ENCODE measurements at regions not wholly inside any gene's neighbourhood (a gene's known extent, or its start where the extent isn't known, plus 50 kb on each side); places are given as distances from the start of the nearest gene placed in this dataset.

DNA sequence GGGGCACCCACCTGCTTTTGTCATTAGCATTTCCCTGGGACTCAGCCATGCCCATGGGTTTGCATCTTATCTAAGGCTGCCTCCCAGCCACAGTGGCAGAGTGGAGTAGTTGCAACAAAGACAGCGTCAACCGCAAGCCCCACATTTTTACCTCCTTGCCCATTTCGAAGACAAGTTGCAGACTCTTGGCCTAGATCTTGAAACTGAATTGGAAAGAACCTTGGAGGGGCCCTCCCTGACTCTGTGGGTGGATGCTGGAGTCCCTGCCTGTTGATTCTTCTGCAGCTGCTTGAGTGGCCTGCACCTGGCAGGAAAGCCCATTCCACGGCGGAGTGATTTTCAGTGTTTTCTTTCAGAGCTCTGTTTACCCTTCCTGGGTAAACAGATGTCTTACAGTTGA lies 309.0 kb downstream of the VRK1 start:
- H3K36me3 Mint-ChIP-seq (ENCODE audit: low read depth, unreplicated experiment) = peaks cover 2% of the 10 kb centered on the region
- TF ChIP-seq, protein P1, sequence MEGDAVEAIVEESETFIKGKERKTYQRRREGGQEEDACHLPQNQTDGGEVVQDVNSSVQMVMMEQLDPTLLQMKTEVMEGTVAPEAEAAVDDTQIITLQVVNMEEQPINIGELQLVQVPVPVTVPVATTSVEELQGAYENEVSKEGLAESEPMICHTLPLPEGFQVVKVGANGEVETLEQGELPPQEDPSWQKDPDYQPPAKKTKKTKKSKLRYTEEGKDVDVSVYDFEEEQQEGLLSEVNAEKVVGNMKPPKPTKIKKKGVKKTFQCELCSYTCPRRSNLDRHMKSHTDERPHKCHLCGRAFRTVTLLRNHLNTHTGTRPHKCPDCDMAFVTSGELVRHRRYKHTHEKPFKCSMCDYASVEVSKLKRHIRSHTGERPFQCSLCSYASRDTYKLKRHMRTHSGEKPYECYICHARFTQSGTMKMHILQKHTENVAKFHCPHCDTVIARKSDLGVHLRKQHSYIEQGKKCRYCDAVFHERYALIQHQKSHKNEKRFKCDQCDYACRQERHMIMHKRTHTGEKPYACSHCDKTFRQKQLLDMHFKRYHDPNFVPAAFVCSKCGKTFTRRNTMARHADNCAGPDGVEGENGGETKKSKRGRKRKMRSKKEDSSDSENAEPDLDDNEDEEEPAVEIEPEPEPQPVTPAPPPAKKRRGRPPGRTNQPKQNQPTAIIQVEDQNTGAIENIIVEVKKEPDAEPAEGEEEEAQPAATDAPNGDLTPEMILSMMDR (IDR thresholded peaks at IDR 0.05; ENCODE audit: insufficient read depth, low read depth, low read length) = no peak
- TF ChIP-seq EZH2 (IDR thresholded peaks at IDR 0.05; ENCODE audit: insufficient read depth, low read length) = no peak

GRCh38 chr14:97106609-97107008 lies 309.4 kb downstream of the VRK1 start:
- Mint-ChIP-seq H3K4me3 (ENCODE audit: unreplicated experiment) (no peak overlapping the region), H3K9me3 (ENCODE audit: unreplicated experiment) (peaks cover 5% of the 10 kb centered on the region), H3K4me1 (ENCODE audit: low read depth, unreplicated experiment) (no peaks in the 10 kb centered on the region), H3K27me3 (ENCODE audit: low read depth, unreplicated experiment) (peaks cover 6% of the 10 kb centered on the region), H3K27ac (ENCODE audit: unreplicated experiment) (no peak overlapping the region), H3K36me3 (ENCODE audit: low read depth, unreplicated experiment) (peaks cover 2% of the 10 kb centered on the region)
- Histone ChIP-seq H3K4me3 (ENCODE audit: insufficient read depth, low read depth, low read length) (no peak overlapping the region), H3K9me3 (ENCODE audit: insufficient read depth, low read depth, low read length) (peaks cover 4% of the 10 kb centered on the region), H3K36me3 (ENCODE audit: insufficient read depth, low read length) (no peaks in the 10 kb centered on the region), H2AFZ (ENCODE audit: low read depth, low read length) (no peak overlapping the region), H3K4me1 (ENCODE audit: insufficient read depth, low read length) (no peaks in the 10 kb centered on the region), H3K27me3 (ENCODE audit: insufficient read depth, low read length) (no peaks in the 10 kb centered on the region), H3K79me2 (ENCODE audit: insufficient read depth, low read length) (no peaks in the 10 kb centered on the region), H3K9ac (ENCODE audit: low read length) (no peak overlapping the region), H3K27ac (ENCODE audit: low read depth, low read length) (no peak overlapping the region), H3K4me2 (ENCODE audit: low read length) (no peak overlapping the region), H4K20me1 (ENCODE audit: insufficient read depth, low read length) (no peaks in the 10 kb centered on the region)
- TF ChIP-seq, protein P1 (IDR thresholded peaks at IDR 0.05; ENCODE audit: insufficient read depth, low read depth, low read length) = no peak
- TF ChIP-seq EZH2 (IDR thresholded peaks at IDR 0.05; ENCODE audit: insufficient read depth, low read length) = no peak
- FAIRE-seq (no peak), DNase-seq (ENCODE audit: low read depth) (no peak)

More for the DNA sequence above, 309.0 kb downstream of the VRK1 start:
- Histone ChIP-seq H3K79me2 (ENCODE audit: insufficient read depth, low read length) (no peaks in the 10 kb centered on the region), H3K27ac (ENCODE audit: low read depth, low read length) (no peak overlapping the region), H3K4me3 (ENCODE audit: insufficient read depth, low read depth, low read length) (no peak overlapping the region), H3K27me3 (ENCODE audit: insufficient read depth, low read length) (no peaks in the 10 kb centered on the region), H4K20me1 (ENCODE audit: insufficient read depth, low read length) (no peaks in the 10 kb centered on the region), H3K36me3 (ENCODE audit: insufficient read depth, low read length) (no peaks in the 10 kb centered on the region), H2AFZ (ENCODE audit: low read depth, low read length) (no peak overlapping the region), H3K9ac (ENCODE audit: low read length) (no peak overlapping the region), H3K9me3 (ENCODE audit: insufficient read depth, low read depth, low read length) (peaks cover 4% of the 10 kb centered on the region), H3K4me2 (ENCODE audit: low read length) (no peak overlapping the region), H3K4me1 (ENCODE audit: insufficient read depth, low read length) (no peaks in the 10 kb centered on the region)
- no peak for FAIRE-seq
- no peaks in the 10 kb centered on the region for H3K4me1 Mint-ChIP-seq (ENCODE audit: low read depth, unreplicated experiment)
- H3K27me3 Mint-ChIP-seq (ENCODE audit: low read depth, unreplicated experiment) = peaks cover 6% of the 10 kb centered on the region
- H3K27ac Mint-ChIP-seq (ENCODE audit: unreplicated experiment) = no peak overlapping the region
- peaks cover 5% of the 10 kb centered on the region for H3K9me3 Mint-ChIP-seq (ENCODE audit: unreplicated experiment)
- no peak overlapping the region for H3K4me3 Mint-ChIP-seq (ENCODE audit: unreplicated experiment)
- DNase-seq (ENCODE audit: low read depth) = no peak

DNA sequence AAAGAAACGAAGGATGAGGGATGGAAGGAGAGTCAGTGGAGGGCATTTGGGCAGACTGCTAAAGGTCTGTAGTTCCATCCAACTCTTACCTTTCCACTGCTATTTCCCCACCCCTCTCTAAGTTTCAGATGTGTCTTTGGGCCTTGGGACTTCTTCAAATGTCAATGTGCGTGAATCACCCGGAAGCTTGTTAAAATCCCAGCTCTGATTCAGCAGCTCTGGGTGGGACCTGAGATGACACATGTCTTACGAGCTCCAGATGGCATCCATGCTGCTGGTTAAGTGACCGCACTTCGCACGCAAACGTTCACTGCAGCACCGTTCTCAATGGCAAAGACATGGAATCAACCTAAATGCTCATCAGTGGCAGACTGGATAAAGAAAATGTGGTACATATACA lies 309.9 kb downstream of the VRK1 start:
- Histone ChIP-seq H3K27ac (ENCODE audit: low read depth, low read length) (no peak overlapping the region), H3K4me2 (ENCODE audit: low read length) (no peak overlapping the region), H3K9me3 (ENCODE audit: insufficient read depth, low read depth, low read length) (peaks cover 4% of the 10 kb centered on the region), H3K4me3 (ENCODE audit: insufficient read depth, low read depth, low read length) (no peak overlapping the region), H4K20me1 (ENCODE audit: insufficient read depth, low read length) (no peaks in the 10 kb centered on the region), H2AFZ (ENCODE audit: low read depth, low read length) (no peak overlapping the region), H3K79me2 (ENCODE audit: insufficient read depth, low read length) (no peaks in the 10 kb centered on the region), H3K36me3 (ENCODE audit: insufficient read depth, low read length) (no peaks in the 10 kb centered on the region), H3K27me3 (ENCODE audit: insufficient read depth, low read length) (no peaks in the 10 kb centered on the region), H3K9ac (ENCODE audit: low read length) (no peak overlapping the region), H3K4me1 (ENCODE audit: insufficient read depth, low read length) (no peaks in the 10 kb centered on the region)
- no peaks in the 10 kb centered on the region for H3K4me1 Mint-ChIP-seq (ENCODE audit: low read depth, unreplicated experiment)
- no peak overlapping the region for H3K4me3 Mint-ChIP-seq (ENCODE audit: unreplicated experiment)
- H3K27me3 Mint-ChIP-seq (ENCODE audit: low read depth, unreplicated experiment) = peaks cover 6% of the 10 kb centered on the region
- no peak overlapping the region for H3K27ac Mint-ChIP-seq (ENCODE audit: unreplicated experiment)
- FAIRE-seq (no peak), DNase-seq (ENCODE audit: low read depth) (no peak)
- peaks cover 2% of the 10 kb centered on the region for H3K36me3 Mint-ChIP-seq (ENCODE audit: low read depth, unreplicated experiment)
- H3K9me3 Mint-ChIP-seq (ENCODE audit: unreplicated experiment) = peaks cover 5% of the 10 kb centered on the region
- TF ChIP-seq EZH2 (IDR thresholded peaks at IDR 0.05; ENCODE audit: insufficient read depth, low read length) = no peak
- TF ChIP-seq, protein P1 (IDR thresholded peaks at IDR 0.05; ENCODE audit: insufficient read depth, low read depth, low read length) = no peak

Data from astrocyte (in vitro differentiated cells and primary cell).